ENCODE measurements at regions not wholly inside any gene's neighbourhood (a gene's known extent, or its start where the extent isn't known, plus 50 kb on each side); places are given as distances from the start of the nearest gene placed in this dataset.

DNA sequence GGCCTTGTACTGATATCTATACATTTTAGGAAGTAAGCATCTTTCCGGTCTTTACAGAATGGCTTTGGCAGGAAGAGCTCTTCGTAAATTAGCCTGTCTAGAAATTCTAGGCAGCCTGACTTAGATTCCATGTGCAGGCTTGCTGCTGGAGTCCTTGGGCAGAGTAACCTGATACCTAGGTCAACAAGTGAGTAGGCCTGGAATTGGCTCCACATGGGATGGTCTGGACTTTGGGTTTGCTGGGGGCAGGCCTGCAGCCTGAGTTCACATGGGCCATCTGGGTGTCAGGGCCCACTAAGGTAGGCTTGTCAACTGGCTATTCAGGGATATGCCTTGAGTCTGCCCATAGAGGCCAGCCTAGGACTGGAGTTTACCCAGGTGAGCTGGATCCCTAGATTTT is 59.6 kb upstream of the CYYR1 start (continued):
- TF ChIP-seq ZNF2 (tag by site-specific recombination; IDR thresholded peaks at IDR 0.05): no peak

DNA sequence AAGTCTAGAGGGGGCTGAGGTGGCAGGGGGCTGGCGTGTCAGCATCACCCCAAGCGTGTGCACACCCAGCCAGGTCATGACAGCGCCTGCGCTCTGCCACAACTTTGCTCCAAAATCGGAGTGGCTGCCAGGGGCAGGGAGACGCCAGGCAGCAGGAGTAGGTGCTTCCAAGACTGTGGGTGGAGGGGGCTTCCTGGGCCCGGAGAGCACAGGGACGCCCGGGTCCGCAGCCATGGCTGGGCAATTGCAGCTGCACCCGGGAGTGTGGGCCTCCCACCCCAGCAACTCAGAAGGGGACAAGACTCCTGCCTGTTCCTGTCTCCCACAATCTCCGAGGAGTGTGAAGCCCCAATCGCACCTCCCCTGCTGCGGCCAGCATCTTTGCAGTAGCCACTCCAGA is 53.1 kb upstream of the CYYR1 start:
- Histone ChIP-seq H3K36me3 (ENCODE audit: control insufficient read depth in 2 of 2, insufficient read depth in 1 of 2, low read length in 2 of 2) (no peaks in the 10 kb centered on the region), H3K4me3 (ENCODE audit: low read depth, low read length) (no peak overlapping the region), H3K4me1 (ENCODE audit: control insufficient read depth, insufficient read depth, low read length) (no peaks in the 10 kb centered on the region), H3K9me3 (ENCODE audit: control insufficient read depth, insufficient read depth, low read depth, low read length) (no peaks in the 10 kb centered on the region), H3K27ac (ENCODE audit: extremely low read depth, low read depth, low read length) (no peak overlapping the region)
- ChIA-PET CTCF (no interaction called here), POLR2A (no interaction called here)
- TF ChIP-seq ZIC2 (tag by site-specific recombination; IDR thresholded peaks at IDR 0.05) (no peak), ZNF391 (tag by site-specific recombination; IDR thresholded peaks at IDR 0.05; ENCODE audit: borderline replicate concordance, low read depth) (no peak)
- TF ChIP-seq, protein P1, sequence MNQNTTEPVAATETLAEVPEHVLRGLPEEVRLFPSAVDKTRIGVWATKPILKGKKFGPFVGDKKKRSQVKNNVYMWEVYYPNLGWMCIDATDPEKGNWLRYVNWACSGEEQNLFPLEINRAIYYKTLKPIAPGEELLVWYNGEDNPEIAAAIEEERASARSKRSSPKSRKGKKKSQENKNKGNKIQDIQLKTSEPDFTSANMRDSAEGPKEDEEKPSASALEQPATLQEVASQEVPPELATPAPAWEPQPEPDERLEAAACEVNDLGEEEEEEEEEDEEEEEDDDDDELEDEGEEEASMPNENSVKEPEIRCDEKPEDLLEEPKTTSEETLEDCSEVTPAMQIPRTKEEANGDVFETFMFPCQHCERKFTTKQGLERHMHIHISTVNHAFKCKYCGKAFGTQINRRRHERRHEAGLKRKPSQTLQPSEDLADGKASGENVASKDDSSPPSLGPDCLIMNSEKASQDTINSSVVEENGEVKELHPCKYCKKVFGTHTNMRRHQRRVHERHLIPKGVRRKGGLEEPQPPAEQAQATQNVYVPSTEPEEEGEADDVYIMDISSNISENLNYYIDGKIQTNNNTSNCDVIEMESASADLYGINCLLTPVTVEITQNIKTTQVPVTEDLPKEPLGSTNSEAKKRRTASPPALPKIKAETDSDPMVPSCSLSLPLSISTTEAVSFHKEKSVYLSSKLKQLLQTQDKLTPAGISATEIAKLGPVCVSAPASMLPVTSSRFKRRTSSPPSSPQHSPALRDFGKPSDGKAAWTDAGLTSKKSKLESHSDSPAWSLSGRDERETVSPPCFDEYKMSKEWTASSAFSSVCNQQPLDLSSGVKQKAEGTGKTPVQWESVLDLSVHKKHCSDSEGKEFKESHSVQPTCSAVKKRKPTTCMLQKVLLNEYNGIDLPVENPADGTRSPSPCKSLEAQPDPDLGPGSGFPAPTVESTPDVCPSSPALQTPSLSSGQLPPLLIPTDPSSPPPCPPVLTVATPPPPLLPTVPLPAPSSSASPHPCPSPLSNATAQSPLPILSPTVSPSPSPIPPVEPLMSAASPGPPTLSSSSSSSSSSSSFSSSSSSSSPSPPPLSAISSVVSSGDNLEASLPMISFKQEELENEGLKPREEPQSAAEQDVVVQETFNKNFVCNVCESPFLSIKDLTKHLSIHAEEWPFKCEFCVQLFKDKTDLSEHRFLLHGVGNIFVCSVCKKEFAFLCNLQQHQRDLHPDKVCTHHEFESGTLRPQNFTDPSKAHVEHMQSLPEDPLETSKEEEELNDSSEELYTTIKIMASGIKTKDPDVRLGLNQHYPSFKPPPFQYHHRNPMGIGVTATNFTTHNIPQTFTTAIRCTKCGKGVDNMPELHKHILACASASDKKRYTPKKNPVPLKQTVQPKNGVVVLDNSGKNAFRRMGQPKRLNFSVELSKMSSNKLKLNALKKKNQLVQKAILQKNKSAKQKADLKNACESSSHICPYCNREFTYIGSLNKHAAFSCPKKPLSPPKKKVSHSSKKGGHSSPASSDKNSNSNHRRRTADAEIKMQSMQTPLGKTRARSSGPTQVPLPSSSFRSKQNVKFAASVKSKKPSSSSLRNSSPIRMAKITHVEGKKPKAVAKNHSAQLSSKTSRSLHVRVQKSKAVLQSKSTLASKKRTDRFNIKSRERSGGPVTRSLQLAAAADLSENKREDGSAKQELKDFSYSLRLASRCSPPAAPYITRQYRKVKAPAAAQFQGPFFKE (tag by site-specific recombination; IDR thresholded peaks at IDR 0.05; ENCODE audit: borderline replicate concordance): no peak

DNA sequence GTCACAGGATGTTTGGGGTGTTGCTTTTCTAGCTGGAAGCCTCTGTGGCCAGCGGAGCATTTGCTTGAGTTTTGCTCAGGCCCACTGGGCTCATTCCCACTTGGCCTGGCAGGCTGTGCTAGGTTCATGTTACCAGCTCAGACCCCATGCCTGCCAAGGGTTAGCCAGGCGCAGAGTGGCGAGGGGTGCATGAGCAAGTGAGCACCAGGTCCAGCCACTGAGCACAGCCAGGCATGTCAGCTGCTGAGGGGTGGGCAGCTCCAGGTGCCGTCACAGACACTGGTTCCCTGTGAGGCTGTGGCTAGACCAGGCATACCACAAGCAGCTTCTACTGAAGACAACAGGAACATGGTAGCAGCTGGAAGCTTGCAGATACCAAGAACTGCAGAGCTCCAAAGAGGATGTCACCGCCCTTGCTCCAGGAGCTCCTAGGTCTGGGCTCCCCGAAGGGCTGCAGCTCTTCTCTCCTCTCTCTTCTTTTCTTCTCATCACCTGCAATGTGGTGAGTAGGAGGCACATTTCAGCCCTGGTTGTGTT is 52.0 kb upstream of the CYYR1 start:
- Histone ChIP-seq H3K36me3 (ENCODE audit: control insufficient read depth in 2 of 2, insufficient read depth in 1 of 2, low read length in 2 of 2) (no peaks in the 10 kb centered on the region), H3K9me3 (ENCODE audit: control insufficient read depth, insufficient read depth, low read depth, low read length) (no peaks in the 10 kb centered on the region), H3K27ac (ENCODE audit: extremely low read depth, low read depth, low read length) (no peak overlapping the region), H3K4me1 (ENCODE audit: control insufficient read depth, insufficient read depth, low read length) (no peaks in the 10 kb centered on the region), H3K4me3 (ENCODE audit: low read depth, low read length) (no peak overlapping the region)
- TF ChIP-seq ZNF561 (tag by site-specific recombination; IDR thresholded peaks at IDR 0.05; ENCODE audit: borderline replicate concordance) (no peak), ZNF473 (tag by site-specific recombination; IDR thresholded peaks at IDR 0.05) (no peak), ZNF2 (tag by site-specific recombination; IDR thresholded peaks at IDR 0.05) (no peak), HOXC10 (CRISPR knock-in tag; IDR thresholded peaks at IDR 0.05) (no peak), ZBTB20 (tag by site-specific recombination; IDR thresholded peaks at IDR 0.05) (no peak), ZNF571 (tag by site-specific recombination; IDR thresholded peaks at IDR 0.05) (no peak), ZNF138 (tag by site-specific recombination; IDR thresholded peaks at IDR 0.05; ENCODE audit: borderline replicate concordance) (no peak), ZNF24 (tag by site-specific recombination; IDR thresholded peaks at IDR 0.05) (no peak), KLF8 (tag by site-specific recombination; IDR thresholded peaks at IDR 0.05) (no peak), ZNF37A (tag by site-specific recombination; IDR thresholded peaks at IDR 0.05) (no peak)
- TF ChIP-seq, protein P2, sequence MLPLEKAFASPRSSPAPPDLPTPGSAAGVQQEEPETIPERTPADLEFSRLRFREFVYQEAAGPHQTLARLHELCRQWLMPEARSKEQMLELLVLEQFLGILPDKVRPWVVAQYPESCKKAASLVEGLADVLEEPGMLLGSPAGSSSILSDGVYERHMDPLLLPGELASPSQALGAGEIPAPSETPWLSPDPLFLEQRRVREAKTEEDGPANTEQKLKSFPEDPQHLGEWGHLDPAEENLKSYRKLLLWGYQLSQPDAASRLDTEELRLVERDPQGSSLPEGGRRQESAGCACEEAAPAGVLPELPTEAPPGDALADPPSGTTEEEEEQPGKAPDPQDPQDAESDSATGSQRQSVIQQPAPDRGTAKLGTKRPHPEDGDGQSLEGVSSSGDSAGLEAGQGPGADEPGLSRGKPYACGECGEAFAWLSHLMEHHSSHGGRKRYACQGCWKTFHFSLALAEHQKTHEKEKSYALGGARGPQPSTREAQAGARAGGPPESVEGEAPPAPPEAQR (tag by site-specific recombination; IDR thresholded peaks at IDR 0.05): no peak
- TF ChIP-seq, protein P3, sequence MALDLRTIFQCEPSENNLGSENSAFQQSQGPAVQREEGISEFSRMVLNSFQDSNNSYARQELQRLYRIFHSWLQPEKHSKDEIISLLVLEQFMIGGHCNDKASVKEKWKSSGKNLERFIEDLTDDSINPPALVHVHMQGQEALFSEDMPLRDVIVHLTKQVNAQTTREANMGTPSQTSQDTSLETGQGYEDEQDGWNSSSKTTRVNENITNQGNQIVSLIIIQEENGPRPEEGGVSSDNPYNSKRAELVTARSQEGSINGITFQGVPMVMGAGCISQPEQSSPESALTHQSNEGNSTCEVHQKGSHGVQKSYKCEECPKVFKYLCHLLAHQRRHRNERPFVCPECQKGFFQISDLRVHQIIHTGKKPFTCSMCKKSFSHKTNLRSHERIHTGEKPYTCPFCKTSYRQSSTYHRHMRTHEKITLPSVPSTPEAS (tag by site-specific recombination; IDR thresholded peaks at IDR 0.05): no peak
- CTCF ChIA-PET: interaction anchor here (0.7 kb wide), 1 partner anchor 28 kb away, joined by 5 read pairs; no protein-coding TSS in a partner anchor
- POLR2A ChIA-PET: no interaction called here
